Spleen (tissue), 7 donors: ENCODE measurements at regions not wholly inside any gene's neighbourhood (a gene's known extent, or its start where the extent isn't known, plus 50 kb on each side); places are given as distances from the start of the nearest gene placed in this dataset.

ENCODE experiments used
- CTCF ChIP-seq, 11 experiments: fragments of 200-600 bp in 7 of 11; fragments of 450-650 bp in 4 of 11; sonication (generic) in 4 of 11; IDR thresholded peaks in 8 of 11; conservative IDR thresholded peaks in 3 of 11; 1 replicate in 7 of 11; 2 replicates in 4 of 11; pipeline versions ENCODE4 v1.4.0 to v1.8.0; 2016 to 2021; ENCODE audit warnings: antibody characterized with exemption in 11 of 11, inconsistent platforms in 4 of 11, mild to moderate bottlenecking in 1 of 11
- POLR2A ChIP-seq, 3 donors: fragments of 450-650 bp; IDR thresholded peaks; one replicate each; pipeline ENCODE4 v1.5.1; 2017; ENCODE audit warnings: antibody characterized with exemption in 3 of 3, mild to moderate bottlenecking in 1 of 3
- POLR2AphosphoS5 ChIP-seq, 3 donors: sonication (generic); formaldehyde crosslinking; IDR thresholded peaks; one replicate each; pipeline ENCODE4 v1.5.1; 2017; ENCODE audit warnings: antibody characterized with exemption in 3 of 3
- donor health status: DM: no; HTN: no; CAD: no; lungs with moderate emphysema.
- donor health status: DM: no; HTN: no; CAD: no.
- donor health status: DM: no; HTN: no; CAD: no.

GRCh38 chr16:14002416-14002990, 68.6 kb upstream of the MRTFB start:
- TF ChIP-seq POLR2AphosphoS5 (IDR thresholded peaks at IDR 0.05) (no peak), CTCF (IDR thresholded peaks at IDR 0.05 in 8 of 11, conservative IDR thresholded peaks at IDR 0.05 in 3 of 11) (no peak), POLR2A (IDR thresholded peaks at IDR 0.05) (no peak)
